Activated naive CD4-positive, alpha-beta T cell treated with anti-CD3 and anti-CD28 coated beads, Interleukin-2, amount 50 U/mL, for 24 hours (primary cell): ENCODE measurements at regions not wholly inside any gene's neighbourhood (a gene's known extent, or its start where the extent isn't known, plus 50 kb on each side); places are given as distances from the start of the nearest gene placed in this dataset.

Source experiments
- H3K27ac Mint-ChIP-seq: one replicate; pipeline ENCODE4 v1.8.0; 2021; ENCODE audit warnings: mild to moderate bottlenecking, mixed read lengths
- H3K27me3 Mint-ChIP-seq: one replicate; pipeline ENCODE4 v1.8.0; 2021; ENCODE audit warnings: mixed read lengths
- H3K36me3 Mint-ChIP-seq: one replicate; pipeline ENCODE4 v1.8.0; 2021; ENCODE audit warnings: mixed read lengths
- H3K4me1 Mint-ChIP-seq: one replicate; pipeline ENCODE4 v1.8.0; 2021; ENCODE audit warnings: mixed read lengths
- H3K4me3 Mint-ChIP-seq: one replicate; pipeline ENCODE4 v1.8.0; 2021; ENCODE audit warnings: mild to moderate bottlenecking, mixed read lengths
- H3K9me3 Mint-ChIP-seq: one replicate; pipeline ENCODE4 v1.8.0; 2021; ENCODE audit warnings: mixed read lengths

GRCh38 chr5:180411948-180412347, 58.8 kb upstream of the GFPT2 start:
- peaks cover 4% of the 10 kb centered on the region for H3K27me3 Mint-ChIP-seq
- no peaks in the 10 kb centered on the region for H3K36me3 Mint-ChIP-seq
- no peak overlapping the region for H3K27ac Mint-ChIP-seq
- no peaks in the 10 kb centered on the region for H3K9me3 Mint-ChIP-seq
- no peak overlapping the region for H3K4me3 Mint-ChIP-seq
- H3K4me1 Mint-ChIP-seq = no peaks in the 10 kb centered on the region

GRCh38 chr5:180414176-180414575, 61.0 kb upstream of the GFPT2 start:
- Mint-ChIP-seq H3K36me3 (no peaks in the 10 kb centered on the region), H3K27me3 (peaks cover 5% of the 10 kb centered on the region), H3K9me3 (no peaks in the 10 kb centered on the region)

GRCh38 chr5:180421672-180422071, 68.5 kb upstream of the GFPT2 start:
- H3K27me3 Mint-ChIP-seq = peaks cover 5% of the 10 kb centered on the region
- no peak overlapping the region for H3K4me3 Mint-ChIP-seq
- H3K27ac Mint-ChIP-seq = no peak overlapping the region
- H3K36me3 Mint-ChIP-seq = no peaks in the 10 kb centered on the region
- H3K4me1 Mint-ChIP-seq = no peaks in the 10 kb centered on the region
- H3K9me3 Mint-ChIP-seq = no peaks in the 10 kb centered on the region

More at GRCh38 chr5:180414176-180414575, 61.0 kb upstream of the GFPT2 start:
- no peak overlapping the region for H3K4me3 Mint-ChIP-seq
- no peaks in the 10 kb centered on the region for H3K4me1 Mint-ChIP-seq
- no peak overlapping the region for H3K27ac Mint-ChIP-seq

- Mint-ChIP-seq H3K27ac (no peak overlapping the region), H3K4me3 (no peak overlapping the region), H3K4me1 (no peaks in the 10 kb centered on the region), H3K36me3 (no peaks in the 10 kb centered on the region), H3K9me3 (no peaks in the 10 kb centered on the region), H3K27me3 (peaks cover 3% of the 10 kb centered on the region)
These were observed 70.0 kb upstream of the GFPT2 start for GRCh38 chr5:180423133-180423532.

GRCh38 chr5:180423598-180423997, 70.5 kb upstream of the GFPT2 start:
- no peak overlapping the region for H3K27ac Mint-ChIP-seq
- no peaks in the 10 kb centered on the region for H3K4me1 Mint-ChIP-seq
- no peaks in the 10 kb centered on the region for H3K27me3 Mint-ChIP-seq
- no peaks in the 10 kb centered on the region for H3K9me3 Mint-ChIP-seq
- H3K4me3 Mint-ChIP-seq = no peak overlapping the region
- no peaks in the 10 kb centered on the region for H3K36me3 Mint-ChIP-seq

- no peaks in the 10 kb centered on the region for H3K9me3 Mint-ChIP-seq
- H3K27ac Mint-ChIP-seq = no peak overlapping the region
- peaks cover 1% of the 10 kb centered on the region for H3K27me3 Mint-ChIP-seq
- no peak overlapping the region for H3K4me3 Mint-ChIP-seq
- no peaks in the 10 kb centered on the region for H3K36me3 Mint-ChIP-seq
- H3K4me1 Mint-ChIP-seq = no peaks in the 10 kb centered on the region
These were observed 70.1 kb upstream of the CNOT6 start for GRCh38 chr5:180424094-180424493.

- Mint-ChIP-seq H3K9me3 (no peaks in the 10 kb centered on the region), H3K27me3 (peaks cover 1% of the 10 kb centered on the region), H3K27ac (no peak overlapping the region), H3K4me3 (no peak overlapping the region), H3K4me1 (no peaks in the 10 kb centered on the region), H3K36me3 (no peaks in the 10 kb centered on the region)
These were observed 65.6 kb upstream of the CNOT6 start for GRCh38 chr5:180428598-180428997.

GRCh38 chr5:180431932-180432331, 62.2 kb upstream of the CNOT6 start:
- no peak overlapping the region for H3K4me3 Mint-ChIP-seq
- no peaks in the 10 kb centered on the region for H3K9me3 Mint-ChIP-seq
- no peaks in the 10 kb centered on the region for H3K4me1 Mint-ChIP-seq
- no peak overlapping the region for H3K27ac Mint-ChIP-seq
- H3K36me3 Mint-ChIP-seq = no peaks in the 10 kb centered on the region
- H3K27me3 Mint-ChIP-seq = peaks cover 1% of the 10 kb centered on the region

GRCh38 chr5:180433032-180433422, 61.2 kb upstream of the CNOT6 start:
- Mint-ChIP-seq H3K4me3 (no peak overlapping the region), H3K9me3 (no peaks in the 10 kb centered on the region), H3K27me3 (peaks cover 1% of the 10 kb centered on the region), H3K27ac (no peak overlapping the region), H3K4me1 (no peaks in the 10 kb centered on the region), H3K36me3 (no peaks in the 10 kb centered on the region)

- H3K4me1 Mint-ChIP-seq = no peaks in the 10 kb centered on the region
- no peaks in the 10 kb centered on the region for H3K27me3 Mint-ChIP-seq
- H3K36me3 Mint-ChIP-seq = no peaks in the 10 kb centered on the region
- H3K9me3 Mint-ChIP-seq = no peaks in the 10 kb centered on the region
- no peak overlapping the region for H3K4me3 Mint-ChIP-seq
- H3K27ac Mint-ChIP-seq = no peak overlapping the region
These were observed 58.6 kb upstream of the CNOT6 start for GRCh38 chr5:180435594-180435993.

GRCh38 chr5:180436275-180436674, 57.9 kb upstream of the CNOT6 start:
- Mint-ChIP-seq H3K4me3 (no peak overlapping the region), H3K4me1 (no peaks in the 10 kb centered on the region), H3K27me3 (no peaks in the 10 kb centered on the region), H3K36me3 (no peaks in the 10 kb centered on the region), H3K27ac (no peak overlapping the region), H3K9me3 (no peaks in the 10 kb centered on the region)

- Mint-ChIP-seq H3K27ac (no peak overlapping the region), H3K4me3 (no peak overlapping the region), H3K27me3 (no peaks in the 10 kb centered on the region), H3K9me3 (no peaks in the 10 kb centered on the region), H3K4me1 (no peaks in the 10 kb centered on the region), H3K36me3 (no peaks in the 10 kb centered on the region)
These were observed 57.2 kb upstream of the CNOT6 start for GRCh38 chr5:180436936-180437335.

- Mint-ChIP-seq H3K36me3 (no peaks in the 10 kb centered on the region), H3K9me3 (no peaks in the 10 kb centered on the region), H3K27me3 (no peaks in the 10 kb centered on the region), H3K4me3 (no peak overlapping the region), H3K4me1 (no peaks in the 10 kb centered on the region), H3K27ac (peak overlapping the region; percentile 30)
These were observed 56.8 kb upstream of the CNOT6 start for GRCh38 chr5:180437336-180437735.

- Mint-ChIP-seq H3K4me1 (no peaks in the 10 kb centered on the region), H3K36me3 (no peaks in the 10 kb centered on the region), H3K9me3 (no peaks in the 10 kb centered on the region), H3K4me3 (no peak overlapping the region), H3K27me3 (no peaks in the 10 kb centered on the region), H3K27ac (no peak overlapping the region)
These were observed 55.1 kb upstream of the CNOT6 start for GRCh38 chr5:180438785-180439780.

- H3K27ac Mint-ChIP-seq = no peak overlapping the region
- peaks cover 7% of the 10 kb centered on the region for H3K9me3 Mint-ChIP-seq
- H3K4me1 Mint-ChIP-seq = no peaks in the 10 kb centered on the region
- H3K4me3 Mint-ChIP-seq = no peak overlapping the region
- H3K36me3 Mint-ChIP-seq = no peaks in the 10 kb centered on the region
- no peaks in the 10 kb centered on the region for H3K27me3 Mint-ChIP-seq
These were observed 54.0 kb upstream of the CNOT6 start for GRCh38 chr5:180439911-180440769.

GRCh38 chr5:180441564-180442051, 52.6 kb upstream of the CNOT6 start:
- no peaks in the 10 kb centered on the region for H3K27me3 Mint-ChIP-seq

More at GRCh38 chr5:180441564-180442051, 52.6 kb upstream of the CNOT6 start:
- no peak overlapping the region for H3K4me3 Mint-ChIP-seq
- no peaks in the 10 kb centered on the region for H3K4me1 Mint-ChIP-seq
- no peak overlapping the region for H3K27ac Mint-ChIP-seq
- H3K36me3 Mint-ChIP-seq = no peaks in the 10 kb centered on the region
- H3K9me3 Mint-ChIP-seq = peaks cover 8% of the 10 kb centered on the region
